ENCODE measurements at regions not wholly inside any gene's neighbourhood (a gene's known extent, or its start where the extent isn't known, plus 50 kb on each side); places are given as distances from the start of the nearest gene placed in this dataset.

- TF ChIP-seq CTCF (conservative IDR thresholded peaks at IDR 0.05 in 1 of 2, IDR thresholded peaks at IDR 0.05 in 1 of 2; ENCODE audit: low read depth in 1 of 2, low read length in 2 of 2), result no peak
- no peak for TF ChIP-seq EZH2 (IDR thresholded peaks at IDR 0.05; ENCODE audit: low read length, missing control alignments)
Observed at GRCh38 chr18:27797484-27797883, 379.4 kb downstream of the CDH2 start.

Data from fibroblast of lung (primary cell).